ENCODE measurements at regions not wholly inside any gene's neighbourhood (a gene's known extent, or its start where the extent isn't known, plus 50 kb on each side); places are given as distances from the start of the nearest gene placed in this dataset.

- TF ChIP-seq SP4 (IDR thresholded peaks at IDR 0.05; ENCODE audit: low read length) (no peak), TEAD4 (IDR thresholded peaks at IDR 0.05; ENCODE audit: low read depth, low read length) (no peak), CHD2 (IDR thresholded peaks at IDR 0.05; ENCODE audit: low read length) (no peak), FOSL1 (IDR thresholded peaks at IDR 0.05; ENCODE audit: insufficient read depth, low read depth, low read length) (no peak)
These were observed 161.3 kb downstream of the RTP5 start (continued) for GRCh38 chr2:242030858-242031257.

Measured in H1 (cell line).